OCI-LY3 (cell line): ENCODE measurements at regions not wholly inside any gene's neighbourhood (a gene's known extent, or its start where the extent isn't known, plus 50 kb on each side); places are given as distances from the start of the nearest gene placed in this dataset.

Experiments
- EZH2phosphoT487 ChIP-seq: fragments of 200-600 bp; shearing (Covaris generic); IDR thresholded peaks from 2 replicates; pipeline ENCODE4 v1.6.1; 2018; ENCODE audit warnings: antibody characterized with exemption, mixed run types, low read depth
- TF ChIP-seq, protein P1 (sequence below): fragments of 200-600, 300-600 bp; sonication (generic); IDR thresholded peaks from 2 replicates; pipeline ENCODE4 v1.5.1; 2014; ENCODE audit warnings: antibody characterized with exemption, low read length, low read depth

DNA sequence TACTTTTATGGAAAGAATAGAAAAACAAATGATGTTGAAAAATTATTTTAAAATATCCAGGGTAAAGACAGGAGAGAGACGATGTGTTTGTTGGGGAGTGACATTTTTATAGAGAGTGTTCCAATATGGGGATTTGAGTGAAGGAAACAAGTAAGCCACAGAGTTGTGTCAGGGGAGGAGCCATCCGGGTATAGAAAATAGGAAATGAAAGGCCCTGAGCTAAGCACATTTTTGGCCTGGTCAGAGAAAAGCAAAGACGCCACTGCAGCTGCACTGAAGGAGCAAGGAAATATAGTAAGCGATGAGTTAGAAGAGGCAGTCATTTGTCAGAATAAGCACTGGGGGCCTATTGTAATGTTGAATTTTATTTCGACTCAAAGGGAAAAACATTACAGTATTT, 107.3 kb upstream of the ADGRL4 start:
- TF ChIP-seq, protein P1, sequence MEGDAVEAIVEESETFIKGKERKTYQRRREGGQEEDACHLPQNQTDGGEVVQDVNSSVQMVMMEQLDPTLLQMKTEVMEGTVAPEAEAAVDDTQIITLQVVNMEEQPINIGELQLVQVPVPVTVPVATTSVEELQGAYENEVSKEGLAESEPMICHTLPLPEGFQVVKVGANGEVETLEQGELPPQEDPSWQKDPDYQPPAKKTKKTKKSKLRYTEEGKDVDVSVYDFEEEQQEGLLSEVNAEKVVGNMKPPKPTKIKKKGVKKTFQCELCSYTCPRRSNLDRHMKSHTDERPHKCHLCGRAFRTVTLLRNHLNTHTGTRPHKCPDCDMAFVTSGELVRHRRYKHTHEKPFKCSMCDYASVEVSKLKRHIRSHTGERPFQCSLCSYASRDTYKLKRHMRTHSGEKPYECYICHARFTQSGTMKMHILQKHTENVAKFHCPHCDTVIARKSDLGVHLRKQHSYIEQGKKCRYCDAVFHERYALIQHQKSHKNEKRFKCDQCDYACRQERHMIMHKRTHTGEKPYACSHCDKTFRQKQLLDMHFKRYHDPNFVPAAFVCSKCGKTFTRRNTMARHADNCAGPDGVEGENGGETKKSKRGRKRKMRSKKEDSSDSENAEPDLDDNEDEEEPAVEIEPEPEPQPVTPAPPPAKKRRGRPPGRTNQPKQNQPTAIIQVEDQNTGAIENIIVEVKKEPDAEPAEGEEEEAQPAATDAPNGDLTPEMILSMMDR: no peak
- no peak for TF ChIP-seq EZH2phosphoT487
